Neutrophil (primary cell): ENCODE measurements at regions not wholly inside any gene's neighbourhood (a gene's known extent, or its start where the extent isn't known, plus 50 kb on each side); places are given as distances from the start of the nearest gene placed in this dataset.
"Not testable (repeated sequence)": the region's sequence is repeated elsewhere in the genome, so short reads cannot be mapped to it uniquely, and the experiment has no call there.

Experiments used
- H3K27ac ChIP-seq: fragments of 200-600 bp; sonication (generic); 2 replicates; pipeline ENCODE4 v1.5.1; 2016; ENCODE audit warnings: mild to moderate bottlenecking, moderate library complexity
- H3K27me3 ChIP-seq: fragments of 200-600 bp; sonication (generic); 2 replicates; pipeline ENCODE4 v1.6.0; 2016; ENCODE audit warnings: mild to moderate bottlenecking
- H3K36me3 ChIP-seq: fragments of 200-600 bp; sonication (generic); 2 replicates; pipeline ENCODE4 v1.5.1; 2017
- H3K4me1 ChIP-seq, 2 experiments: fragments of 200-600 bp in 1 of 2; sonication (generic) in 1 of 2; 1 replicate in 1 of 2; 2 replicates in 1 of 2; pipeline versions ENCODE4 v1.5.1 to v1.6.1; 2013 to 2016; ENCODE audit warnings: low read depth in 1 of 2, low read length in 1 of 2, mild to moderate bottlenecking in 1 of 2, moderate library complexity in 1 of 2; ENCODE audit not compliant: control insufficient read depth in 1 of 2, insufficient read depth in 1 of 2
- H3K4me3 ChIP-seq, 2 experiments: fragments of 200-600 bp in 1 of 2; sonication (generic) in 1 of 2; 1 replicate in 1 of 2; 2 replicates in 1 of 2; pipeline ENCODE4 v1.5.1; 2013 to 2016; ENCODE audit warnings: low read depth in 1 of 2, low read length in 1 of 2, mild to moderate bottlenecking in 1 of 2, moderate library complexity in 1 of 2
- H3K9me3 ChIP-seq: fragments of 200-600 bp; sonication (generic); 2 replicates; pipeline ENCODE4 v1.5.1; 2016
- CTCF ChIP-seq: fragments of 200-600 bp; sonication (generic); IDR thresholded peaks from 2 replicates; pipeline ENCODE4 v1.5.1; 2016; ENCODE audit warnings: antibody characterized with exemption

DNA sequence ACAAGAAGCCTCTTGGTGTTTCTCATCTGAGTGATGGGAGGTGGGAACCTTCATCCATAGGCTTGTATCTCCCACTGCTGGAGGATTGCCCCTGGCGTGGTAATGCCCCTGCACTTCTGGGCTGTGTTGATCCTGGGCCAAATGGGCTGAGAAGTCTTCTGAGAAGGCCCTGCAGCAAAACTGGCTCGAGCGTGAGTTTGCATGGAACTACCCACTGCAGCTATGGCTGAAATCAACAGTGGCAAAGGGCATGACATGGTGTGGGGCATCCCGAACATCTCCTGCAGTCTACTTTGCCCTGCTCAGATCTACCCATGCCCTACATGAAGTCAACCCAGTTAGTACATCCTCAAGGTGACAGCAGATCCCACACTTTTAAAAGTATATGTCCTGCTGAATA lies 130.6 kb downstream of the NRN1 start:
- Histone ChIP-seq H3K27ac (no peak overlapping the region), H3K36me3 (no peaks in the 10 kb centered on the region), H3K9me3 (no peaks in the 10 kb centered on the region), H3K4me3 (no peak overlapping the region), H3K27me3 (no peaks in the 10 kb centered on the region), H3K4me1 (peaks cover 3 to 9% of the 10 kb centered on the region in 2 experiments)
- TF ChIP-seq CTCF, result no peak

- not testable (repeated sequence) for H3K27ac ChIP-seq, H3K4me1 ChIP-seq, H3K27me3 ChIP-seq, H3K36me3 ChIP-seq, H3K9me3 ChIP-seq, H3K4me3 ChIP-seq
Measured at GRCh38 chr6:5873976-5874375, 132.7 kb downstream of the NRN1 start.

DNA sequence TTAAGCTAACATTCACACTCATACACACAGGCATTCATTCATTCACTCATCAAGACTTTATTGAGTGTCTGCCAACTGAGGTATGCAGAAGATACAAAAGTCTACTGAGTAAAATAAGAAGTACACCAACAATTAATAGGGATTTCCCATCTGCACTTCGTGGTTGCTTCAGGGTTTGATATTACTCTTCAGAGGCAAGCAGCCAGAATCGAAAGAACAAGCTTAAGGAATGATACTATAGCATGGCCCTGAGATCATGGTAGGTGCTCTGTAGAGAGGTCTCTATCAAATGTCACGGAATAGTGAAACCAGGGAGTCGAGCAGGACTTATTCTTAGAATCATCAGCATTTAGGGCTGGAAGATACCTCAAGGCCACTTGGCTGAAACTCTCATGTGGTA lies 135.4 kb downstream of the NRN1 start:
- no peak for TF ChIP-seq CTCF
- H3K27me3 ChIP-seq, result no peaks in the 10 kb centered on the region
- no peaks in the 10 kb centered on the region for H3K36me3 ChIP-seq
- no peak overlapping the region for H3K4me3 ChIP-seq
- H3K9me3 ChIP-seq, result no peaks in the 10 kb centered on the region
- H3K27ac ChIP-seq, result no peak overlapping the region
- H3K4me1 ChIP-seq, result peaks cover 3 to 9% of the 10 kb centered on the region in 2 experiments

GRCh38 chr6:5869676-5870075 lies 137.0 kb downstream of the NRN1 start:
- no peaks in the 10 kb centered on the region for H3K9me3 ChIP-seq
- no peak overlapping the region for H3K27ac ChIP-seq
- H3K36me3 ChIP-seq, result no peaks in the 10 kb centered on the region
- TF ChIP-seq CTCF, result no peak
- H3K27me3 ChIP-seq, result no peaks in the 10 kb centered on the region
- no peak overlapping the region for H3K4me3 ChIP-seq
- peaks cover under 1 to 4% of the 10 kb centered on the region in 2 experiments for H3K4me1 ChIP-seq

- no peaks in the 10 kb centered on the region for H3K36me3 ChIP-seq
- H3K9me3 ChIP-seq, result no peaks in the 10 kb centered on the region
- TF ChIP-seq CTCF, result no peak
- H3K27me3 ChIP-seq, result no peaks in the 10 kb centered on the region
- no peak overlapping the region for H3K4me3 ChIP-seq
- H3K4me1 ChIP-seq, result no peaks in the 10 kb centered on the region
- no peak overlapping the region for H3K27ac ChIP-seq
Measured at GRCh38 chr6:5869261-5869660, 137.5 kb downstream of the NRN1 start.

DNA sequence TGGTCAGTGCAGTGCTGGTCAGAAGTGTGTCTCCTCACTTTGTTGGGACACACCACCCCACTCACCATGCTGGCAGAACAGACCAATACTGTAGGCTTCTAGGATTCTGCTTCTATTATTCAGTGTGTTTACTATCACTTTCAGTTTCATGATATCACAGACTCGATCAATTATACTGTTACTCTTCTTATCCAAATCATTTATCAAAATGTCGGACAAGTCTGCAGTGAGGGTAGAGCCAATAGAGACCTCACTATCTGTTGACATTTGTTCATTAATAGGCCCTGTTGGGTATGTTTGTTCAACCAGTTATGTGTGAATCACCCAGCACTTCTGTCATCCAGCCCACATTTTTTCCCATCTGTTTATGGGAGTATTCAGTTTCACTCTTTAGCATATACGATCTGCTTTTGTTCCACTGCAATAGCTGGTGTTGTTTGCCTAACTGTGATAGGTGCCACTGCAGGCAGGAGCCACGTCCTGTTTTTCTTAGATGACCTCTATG lies 140.1 kb downstream of the NRN1 start:
- no peaks in the 10 kb centered on the region for H3K4me1 ChIP-seq
- no peak overlapping the region for H3K27ac ChIP-seq
- H3K9me3 ChIP-seq, result no peaks in the 10 kb centered on the region
- no peak overlapping the region for H3K4me3 ChIP-seq
- TF ChIP-seq CTCF, result no peak
- H3K36me3 ChIP-seq, result no peaks in the 10 kb centered on the region
- no peaks in the 10 kb centered on the region for H3K27me3 ChIP-seq
